Hepatic stellate cell (primary cell): ENCODE measurements at regions not wholly inside any gene's neighbourhood (a gene's known extent, or its start where the extent isn't known, plus 50 kb on each side); places are given as distances from the start of the nearest gene placed in this dataset.

Source experiments
- DNase-seq: peaks from one replicate; pipeline ENCODE4 v3.0.0; 2011; ENCODE audit warnings: low spot score

GRCh38 chr17:77872199-77872598 lies 86.3 kb upstream of the TNRC6C start:
- no peak for DNase-seq

- no peak for DNase-seq
These were observed 85.6 kb upstream of the TNRC6C start for GRCh38 chr17:77872714-77873499.

- no peak for DNase-seq
These were observed 84.8 kb upstream of the TNRC6C start for GRCh38 chr17:77873500-77874302.

GRCh38 chr17:77874303-77875050 lies 84.0 kb upstream of the TNRC6C start:
- DNase-seq: no peak

GRCh38 chr17:77875051-77875780 lies 83.3 kb upstream of the TNRC6C start:
- peak; percentile 70 for DNase-seq

- DNase-seq: peak; percentile 35
These were observed 82.5 kb upstream of the TNRC6C start for GRCh38 chr17:77875881-77876509.

GRCh38 chr17:77877036-77877435 lies 81.5 kb upstream of the TNRC6C start:
- DNase-seq: no peak

- no peak for DNase-seq
These were observed 80.7 kb upstream of the TNRC6C start for GRCh38 chr17:77877646-77878355.

GRCh38 chr17:77879226-77879895 lies 79.1 kb upstream of the TNRC6C start:
- no peak for DNase-seq

- DNase-seq: no peak
These were observed 78.6 kb upstream of the TNRC6C start for GRCh38 chr17:77879896-77880280.

GRCh38 chr17:77880711-77881450 lies 77.6 kb upstream of the TNRC6C start:
- no peak for DNase-seq

- peak; percentile 76 for DNase-seq
These were observed 77.0 kb upstream of the TNRC6C start for GRCh38 chr17:77881545-77881944.

GRCh38 chr17:77882040-77882439 lies 76.5 kb upstream of the TNRC6C start:
- no peak for DNase-seq

- peak; percentile 62 for DNase-seq
These were observed 75.9 kb upstream of the TNRC6C start for GRCh38 chr17:77882481-77883212.

- no peak for DNase-seq
These were observed 75.3 kb upstream of the TNRC6C start for GRCh38 chr17:77883213-77883650.

- DNase-seq: no peak
These were observed 74.5 kb upstream of the TNRC6C start for GRCh38 chr17:77884019-77884418.

- DNase-seq: no peak
These were observed 73.4 kb upstream of the TNRC6C start for GRCh38 chr17:77884967-77885641.
